Head of caudate nucleus (tissue), 42 donors: ENCODE measurements at regions not wholly inside any gene's neighbourhood (a gene's known extent, or its start where the extent isn't known, plus 50 kb on each side); places are given as distances from the start of the nearest gene placed in this dataset.

Experiments used
- DNase-seq, 42 donors: peaks; one replicate each; pipeline versions ENCODE4 v3.0.0 to v3.0.0-alpha.2; 2020 to 2021; ENCODE audit warnings: mixed read lengths in 7 of 42
- intact Hi-C: fragments of 100-400 bp; cut with DNase I; formaldehyde crosslinking; loops from one replicate; pipeline ENCODE4 v1.15.0; 2022

GRCh38 chr6:2410656-2411380, 165.4 kb upstream of the GMDS start:
- intact Hi-C loops = no loop called here
- peak in 1 of 42 donors; percentile 15 for DNase-seq

GRCh38 chr6:2407525-2407924, 162.1 kb upstream of the GMDS start:
- intact Hi-C loops = no loop called here
- no peak for DNase-seq

- intact Hi-C loops = no loop called here
- no peak for DNase-seq
Observed at GRCh38 chr6:2404211-2404929, 159.0 kb upstream of the GMDS start.

- intact Hi-C loops = no loop called here
- DNase-seq = no peak
Observed at GRCh38 chr6:2403546-2403945, 158.1 kb upstream of the GMDS start.

- intact Hi-C loops = no loop called here
- peak in 14 of 42 donors; percentile 7 to 47 (median 22) for DNase-seq
Observed at GRCh38 chr6:2396846-2397630, 151.6 kb upstream of the GMDS start.

- DNase-seq = no peak
Observed at GRCh38 chr6:2396042-2396657, 150.7 kb upstream of the GMDS start.

GRCh38 chr6:2388554-2389324, 143.3 kb upstream of the GMDS start:
- intact Hi-C loops = no loop called here
- DNase-seq = no peak

More at GRCh38 chr6:2396042-2396657, 150.7 kb upstream of the GMDS start:
- intact Hi-C loops = no loop called here

GRCh38 chr6:2387445-2387844, 142.0 kb upstream of the GMDS start:
- intact Hi-C loops = no loop called here
- DNase-seq = no peak

GRCh38 chr6:2385471-2385983, 140.1 kb upstream of the GMDS start:
- DNase-seq = no peak

GRCh38 chr6:2384528-2384927, 139.1 kb upstream of the GMDS start:
- no peak for DNase-seq
- intact Hi-C loops = no loop called here

More at GRCh38 chr6:2385471-2385983, 140.1 kb upstream of the GMDS start:
- intact Hi-C loops = no loop called here

- peak in 10 of 42 donors; percentile 7 to 39 (median 16) for DNase-seq
- intact Hi-C loops = no loop called here
Observed at GRCh38 chr6:2381872-2382661, 136.7 kb upstream of the GMDS start.

- intact Hi-C loops = no loop called here
- no peak for DNase-seq
Observed at GRCh38 chr6:2378891-2379652, 133.7 kb upstream of the GMDS start.

- intact Hi-C loops = no loop called here
- DNase-seq = no peak
Observed at GRCh38 chr6:2378046-2378657, 132.7 kb upstream of the GMDS start.

- DNase-seq = peak in 5 of 42 donors; percentile 5 to 50 (median 16)
- intact Hi-C loops = no loop called here
Observed at GRCh38 chr6:2376429-2377355, 131.3 kb upstream of the GMDS start.

- no peak for DNase-seq
- intact Hi-C loops = no loop called here
Observed at GRCh38 chr6:2375443-2375842, 130.0 kb upstream of the GMDS start.
